Lower leg skin (tissue), 4 donors: ENCODE measurements at regions not wholly inside any gene's neighbourhood (a gene's known extent, or its start where the extent isn't known, plus 50 kb on each side); places are given as distances from the start of the nearest gene placed in this dataset.
"Not testable (repeated sequence)": the region's sequence is repeated elsewhere in the genome, so short reads cannot be mapped to it uniquely, and the experiment has no call there.

Experiments used
- DNase-seq, 2 donors: peaks; one replicate each; pipeline ENCODE4 v3.0.0-alpha.2; 2019; ENCODE audit warnings: low spot score in 2 of 2
- H3K4me3 ChIP-seq: fragments of 200-600 bp; sonication (generic); 2 replicates; pipeline ENCODE4 v1.5.1; 2017; ENCODE audit warnings: mild to moderate bottlenecking, low read depth; ENCODE audit not compliant: poor library complexity, severe bottlenecking
- CTCF ChIP-seq, 3 donors: fragments of 450-650 bp; IDR thresholded peaks; one replicate each; pipeline ENCODE4 v1.5.1; 2016; ENCODE audit warnings: antibody characterized with exemption in 3 of 3, mild to moderate bottlenecking in 3 of 3, moderate library complexity in 2 of 3
- POLR2A ChIP-seq, 2 donors: fragments of 450-650 bp; IDR thresholded peaks; one replicate each; pipeline ENCODE4 v1.6.1; 2016 to 2017; ENCODE audit warnings: antibody characterized with exemption in 2 of 2, mild to moderate bottlenecking in 1 of 2, moderate library complexity in 1 of 2
- WGBS, 2 donors: methylation state at CpG; one replicate each; pipeline ENCODE4 v1.1.5; 2018; 5-methylcytosine and 5-hydroxymethylcytosine counted together
- intact Hi-C: fragments of 100-400 bp; cut with DNase I; formaldehyde crosslinking; loops from one replicate; pipeline ENCODE4 v1.15.0; 2023; ENCODE audit warnings: low total_unique reads

GRCh38 chr12:46478123-46478522 is 105.5 kb upstream of the SLC38A2 start:
- intact Hi-C loops = no loop called here
- no peak overlapping the region for H3K4me3 ChIP-seq
- DNase-seq = no peak
- WGBS, 2 donors = 93 to 100% methylated on average over 2 of the region's 2 CpGs
- TF ChIP-seq POLR2A (IDR thresholded peaks at IDR 0.05) (no peak), CTCF (IDR thresholded peaks at IDR 0.05) (no peak)

GRCh38 chr12:46477541-46477940 is 105.0 kb upstream of the SLC38A2 start:
- no peak for TF ChIP-seq CTCF (IDR thresholded peaks at IDR 0.05)
- no peak for TF ChIP-seq POLR2A (IDR thresholded peaks at IDR 0.05)
- intact Hi-C loops = no loop called here
- no peak for DNase-seq
- no peak overlapping the region for H3K4me3 ChIP-seq

GRCh38 chr12:46475972-46476645 is 103.5 kb upstream of the SLC38A2 start:
- intact Hi-C loops = no loop called here
- TF ChIP-seq POLR2A (IDR thresholded peaks at IDR 0.05) = no peak
- TF ChIP-seq CTCF (IDR thresholded peaks at IDR 0.05) = no peak
- no peak for DNase-seq
- no peak overlapping the region for H3K4me3 ChIP-seq
- WGBS, 2 donors = 71 to 80% methylated on average over 3 of the region's 3 CpGs

GRCh38 chr12:46474385-46474784 is 101.8 kb upstream of the SLC38A2 start:
- DNase-seq, intact Hi-C loops, H3K4me3 ChIP-seq: not testable (repeated sequence)
- 87 to 88% methylated on average over 9 of the region's 9 CpGs for WGBS, 2 donors

- no peak for TF ChIP-seq CTCF (IDR thresholded peaks at IDR 0.05)
- TF ChIP-seq POLR2A (IDR thresholded peaks at IDR 0.05) = no peak
- WGBS, 2 donors = 10 to 13% methylated on average over 8 of the region's 8 CpGs
- intact Hi-C loops = no loop called here
- H3K4me3 ChIP-seq = no peak overlapping the region
- DNase-seq = peak in 1 of 2 donors; percentile 62
Measured at GRCh38 chr12:46473634-46474329, 101.2 kb upstream of the SLC38A2 start.

GRCh38 chr12:46472893-46473633 is 100.5 kb upstream of the SLC38A2 start:
- no peak for TF ChIP-seq POLR2A (IDR thresholded peaks at IDR 0.05)
- no peak for TF ChIP-seq CTCF (IDR thresholded peaks at IDR 0.05)
- WGBS, 2 donors = 26 to 41% methylated on average over 4 of the region's 4 CpGs
- intact Hi-C loops = no loop called here

More at GRCh38 chr12:46472893-46473633, 100.5 kb upstream of the SLC38A2 start:
- no peak overlapping the region for H3K4me3 ChIP-seq
- DNase-seq = no peak
